Activated CD4-positive, alpha-beta T cell treated with anti-CD3 and anti-CD28 coated beads, Interleukin-2, amount 10 ng/mL, durations not matched to agents 24 days and 14 days (primary cell): ENCODE measurements at regions not wholly inside any gene's neighbourhood (a gene's known extent, or its start where the extent isn't known, plus 50 kb on each side); places are given as distances from the start of the nearest gene placed in this dataset.

ENCODE experiments used
- DNase-seq: peaks from one replicate; pipeline ENCODE4 v3.0.0; 2022
- H3K27ac Mint-ChIP-seq: one replicate; pipeline ENCODE4 v1.8.0; 2022; ENCODE audit warnings: mild to moderate bottlenecking, mixed read lengths
- H3K27me3 Mint-ChIP-seq: one replicate; pipeline ENCODE4 v1.8.0; 2022; ENCODE audit warnings: mixed read lengths
- H3K36me3 Mint-ChIP-seq: one replicate; pipeline ENCODE4 v1.8.0; 2022; ENCODE audit warnings: low read depth, mild to moderate bottlenecking, mixed read lengths
- H3K4me1 Mint-ChIP-seq: one replicate; pipeline ENCODE4 v1.8.0; 2021; ENCODE audit warnings: mixed read lengths
- H3K4me3 Mint-ChIP-seq: one replicate; pipeline ENCODE4 v1.8.0; 2022; ENCODE audit warnings: mild to moderate bottlenecking, moderate library complexity, mixed read lengths
- H3K9me3 Mint-ChIP-seq: one replicate; pipeline ENCODE4 v1.8.0; 2021; ENCODE audit warnings: mixed read lengths
- intact Hi-C: fragments of 100-400 bp; cut with micrococcal nuclease; formaldehyde crosslinking; loops from one replicate; pipeline ENCODE4 v1.15.1; 2023

DNA sequence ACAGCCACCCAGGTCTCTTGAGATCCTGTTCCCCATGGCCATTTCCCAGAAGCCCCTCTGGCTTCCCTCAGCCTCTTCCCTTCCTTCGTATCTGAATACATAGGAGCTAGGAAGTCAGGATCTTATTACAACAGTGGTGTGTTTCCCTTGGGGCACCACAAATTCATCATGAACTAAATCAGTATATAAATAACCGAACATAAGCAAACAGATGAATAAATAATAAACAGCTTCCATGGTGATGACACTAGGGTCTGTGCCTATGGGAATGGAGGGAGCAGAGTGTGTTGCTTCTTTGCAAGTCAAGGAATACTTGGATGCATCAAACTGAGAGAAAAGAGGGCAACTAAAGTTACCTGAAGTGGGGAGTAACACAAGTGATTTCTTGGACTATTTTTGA, 527.6 kb downstream of the LMO7 start:
- Mint-ChIP-seq H3K4me1 (no peaks in the 10 kb centered on the region), H3K4me3 (no peak overlapping the region), H3K27me3 (no peaks in the 10 kb centered on the region), H3K36me3 (no peaks in the 10 kb centered on the region), H3K9me3 (no peaks in the 10 kb centered on the region), H3K27ac (no peak overlapping the region)
- no peak for DNase-seq
- intact Hi-C loops = no loop called here

- H3K27me3 Mint-ChIP-seq = no peaks in the 10 kb centered on the region
- intact Hi-C loops = no loop called here
- no peaks in the 10 kb centered on the region for H3K36me3 Mint-ChIP-seq
- H3K4me3 Mint-ChIP-seq = no peak overlapping the region
- no peaks in the 10 kb centered on the region for H3K9me3 Mint-ChIP-seq
- H3K27ac Mint-ChIP-seq = no peak overlapping the region
- no peak for DNase-seq
- H3K4me1 Mint-ChIP-seq = no peaks in the 10 kb centered on the region
Measured at GRCh38 chr13:76160961-76161925, 525.1 kb downstream of the LMO7 start.

- Mint-ChIP-seq H3K36me3 (no peaks in the 10 kb centered on the region), H3K27me3 (no peaks in the 10 kb centered on the region), H3K4me3 (no peak overlapping the region), H3K9me3 (no peaks in the 10 kb centered on the region), H3K27ac (no peak overlapping the region), H3K4me1 (no peaks in the 10 kb centered on the region)
- DNase-seq = no peak
- intact Hi-C loops = no loop called here
Measured at GRCh38 chr13:76160506-76160905, 524.4 kb downstream of the LMO7 start.

GRCh38 chr13:76157926-76158325, 521.8 kb downstream of the LMO7 start:
- intact Hi-C loops = no loop called here
- Mint-ChIP-seq H3K9me3 (no peaks in the 10 kb centered on the region), H3K36me3 (no peaks in the 10 kb centered on the region), H3K4me3 (no peak overlapping the region), H3K4me1 (no peaks in the 10 kb centered on the region), H3K27me3 (no peaks in the 10 kb centered on the region), H3K27ac (no peak overlapping the region)
- no peak for DNase-seq

DNA sequence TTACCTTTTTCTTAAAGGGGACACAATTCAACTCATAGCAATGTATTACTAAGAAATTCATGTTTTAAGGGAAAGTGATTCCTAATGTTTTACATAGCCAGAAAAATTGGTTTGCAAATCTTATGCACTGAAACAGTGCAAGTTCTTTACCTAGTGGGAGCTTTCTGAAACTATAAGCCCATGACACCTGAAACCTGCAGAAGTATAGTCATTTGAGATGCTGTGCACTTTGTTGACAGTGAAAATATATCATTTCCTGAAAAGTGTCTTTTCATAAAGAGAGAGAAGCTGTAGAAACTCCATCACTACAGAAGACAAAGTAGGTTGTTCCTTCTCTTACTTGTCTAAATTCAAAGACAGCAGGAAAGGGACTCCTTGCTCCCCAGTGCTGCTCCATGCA, 517.1 kb downstream of the LMO7 start:
- no peaks in the 10 kb centered on the region for H3K27me3 Mint-ChIP-seq
- intact Hi-C loops = no loop called here
- no peak for DNase-seq
- no peak overlapping the region for H3K27ac Mint-ChIP-seq
- no peaks in the 10 kb centered on the region for H3K4me1 Mint-ChIP-seq
- no peaks in the 10 kb centered on the region for H3K36me3 Mint-ChIP-seq
- no peak overlapping the region for H3K4me3 Mint-ChIP-seq
- H3K9me3 Mint-ChIP-seq = no peaks in the 10 kb centered on the region

- Mint-ChIP-seq H3K4me3 (no peak overlapping the region), H3K27me3 (no peaks in the 10 kb centered on the region), H3K36me3 (no peaks in the 10 kb centered on the region), H3K9me3 (no peaks in the 10 kb centered on the region), H3K27ac (no peak overlapping the region), H3K4me1 (no peaks in the 10 kb centered on the region)
- intact Hi-C loops = no loop called here
- DNase-seq = no peak
Measured at GRCh38 chr13:76148926-76149325, 512.8 kb downstream of the LMO7 start.

- Mint-ChIP-seq H3K27me3 (no peaks in the 10 kb centered on the region), H3K27ac (no peak overlapping the region), H3K9me3 (no peaks in the 10 kb centered on the region), H3K4me3 (no peak overlapping the region), H3K4me1 (no peaks in the 10 kb centered on the region), H3K36me3 (no peaks in the 10 kb centered on the region)
- intact Hi-C loops = no loop called here
- DNase-seq = no peak
Measured at GRCh38 chr13:76148374-76148773, 512.2 kb downstream of the LMO7 start.

- Mint-ChIP-seq H3K9me3 (no peaks in the 10 kb centered on the region), H3K4me3 (no peak overlapping the region)
Measured at GRCh38 chr13:76132532-76132931, 496.4 kb downstream of the LMO7 start.

GRCh38 chr13:76131551-76131950, 495.4 kb downstream of the LMO7 start:
- intact Hi-C loops = no loop called here
- H3K36me3 Mint-ChIP-seq = no peaks in the 10 kb centered on the region
- no peaks in the 10 kb centered on the region for H3K4me1 Mint-ChIP-seq
- no peak overlapping the region for H3K27ac Mint-ChIP-seq
- no peaks in the 10 kb centered on the region for H3K27me3 Mint-ChIP-seq
- no peaks in the 10 kb centered on the region for H3K9me3 Mint-ChIP-seq
- no peak overlapping the region for H3K4me3 Mint-ChIP-seq
- DNase-seq = no peak

More at GRCh38 chr13:76132532-76132931, 496.4 kb downstream of the LMO7 start:
- no peak overlapping the region for H3K27ac Mint-ChIP-seq
- no peaks in the 10 kb centered on the region for H3K27me3 Mint-ChIP-seq
- no peaks in the 10 kb centered on the region for H3K4me1 Mint-ChIP-seq
- intact Hi-C loops = no loop called here
- no peak for DNase-seq
- H3K36me3 Mint-ChIP-seq = no peaks in the 10 kb centered on the region

DNA sequence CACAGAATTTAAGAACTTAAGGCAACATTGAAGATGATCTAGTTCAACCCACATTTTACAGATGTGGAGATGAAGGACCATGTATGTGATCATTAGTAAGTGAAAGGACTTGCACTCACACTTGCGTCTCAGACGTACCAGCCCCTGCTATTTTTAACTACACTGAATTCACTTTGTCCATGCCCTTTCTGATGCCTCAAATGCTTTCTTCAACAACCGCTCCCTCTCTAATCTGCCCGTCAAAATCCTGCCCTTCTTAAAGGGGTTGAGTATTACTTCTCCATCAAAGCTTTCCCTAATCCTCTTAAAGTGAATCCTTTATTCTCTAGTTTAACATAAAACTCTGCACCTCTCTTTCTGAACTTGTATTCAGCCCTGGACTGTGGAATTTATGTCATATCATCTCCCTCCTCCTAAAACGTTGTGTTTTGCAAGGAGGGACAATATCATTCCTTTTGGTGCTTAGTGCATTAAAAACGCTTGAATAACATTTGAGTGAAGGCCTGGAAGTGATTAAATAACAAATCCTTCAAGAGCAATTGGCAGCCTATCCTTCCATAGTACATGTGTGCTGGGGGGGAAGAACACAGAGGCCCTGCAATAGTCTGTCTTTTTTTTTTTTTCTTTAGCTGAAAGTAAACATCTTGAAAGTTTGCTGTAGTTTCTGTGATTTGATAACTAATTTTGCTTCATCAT, 493.3 kb downstream of the LMO7 start:
- H3K4me3 Mint-ChIP-seq = no peak overlapping the region
- H3K4me1 Mint-ChIP-seq = no peaks in the 10 kb centered on the region
- no peaks in the 10 kb centered on the region for H3K9me3 Mint-ChIP-seq
- H3K27ac Mint-ChIP-seq = no peak overlapping the region
- H3K36me3 Mint-ChIP-seq = no peaks in the 10 kb centered on the region
- no peaks in the 10 kb centered on the region for H3K27me3 Mint-ChIP-seq
- intact Hi-C loops = no loop called here
- no peak for DNase-seq

DNA sequence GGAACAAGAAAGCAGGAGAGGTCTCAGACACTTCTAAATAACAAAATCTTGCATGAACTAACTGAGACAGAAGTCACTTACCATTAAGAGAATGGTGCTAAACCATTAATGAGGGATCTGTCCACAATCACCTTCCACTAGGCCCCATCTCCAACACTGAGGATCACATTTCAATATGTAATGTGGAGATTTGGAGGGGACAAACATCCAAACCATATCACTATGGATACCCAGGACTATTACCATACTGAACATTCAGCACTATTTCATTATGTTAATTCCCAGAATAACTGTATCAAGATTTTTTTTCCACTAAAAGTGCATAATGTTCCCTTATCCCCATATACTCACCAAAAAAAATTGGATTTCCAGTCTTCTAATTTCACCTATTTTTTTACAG, 491.8 kb downstream of the LMO7 start:
- no peak overlapping the region for H3K27ac Mint-ChIP-seq
- H3K4me1 Mint-ChIP-seq = no peaks in the 10 kb centered on the region
- intact Hi-C loops = no loop called here
- peaks cover 9% of the 10 kb centered on the region for H3K9me3 Mint-ChIP-seq
- no peak for DNase-seq
- H3K36me3 Mint-ChIP-seq = no peaks in the 10 kb centered on the region
- H3K4me3 Mint-ChIP-seq = no peak overlapping the region
- no peaks in the 10 kb centered on the region for H3K27me3 Mint-ChIP-seq

DNA sequence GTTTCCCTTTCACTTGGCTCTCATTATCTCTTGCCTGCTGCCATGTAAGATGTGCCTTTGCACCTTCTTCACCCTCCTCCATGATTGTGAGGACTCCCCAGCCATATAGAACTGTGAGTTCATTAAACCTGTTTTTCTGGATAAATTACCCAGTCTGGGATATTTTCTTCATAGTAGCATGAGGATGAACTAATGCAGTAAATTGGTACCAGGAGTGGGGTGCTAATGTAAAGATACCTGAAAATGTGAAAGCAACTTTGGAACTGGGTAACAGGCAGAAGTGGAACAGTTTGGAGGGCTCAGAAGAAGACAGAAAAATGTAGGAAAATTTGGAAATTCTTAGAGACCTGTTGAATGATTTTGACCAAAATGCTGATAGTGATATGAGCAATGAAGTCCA, 487.4 kb downstream of the LMO7 start:
- intact Hi-C loops = no loop called here
- DNase-seq = no peak
- Mint-ChIP-seq H3K4me3 (no peak overlapping the region), H3K36me3 (no peaks in the 10 kb centered on the region), H3K27ac (no peak overlapping the region), H3K4me1 (no peaks in the 10 kb centered on the region), H3K9me3 (peaks cover 15% of the 10 kb centered on the region), H3K27me3 (no peaks in the 10 kb centered on the region)

DNA sequence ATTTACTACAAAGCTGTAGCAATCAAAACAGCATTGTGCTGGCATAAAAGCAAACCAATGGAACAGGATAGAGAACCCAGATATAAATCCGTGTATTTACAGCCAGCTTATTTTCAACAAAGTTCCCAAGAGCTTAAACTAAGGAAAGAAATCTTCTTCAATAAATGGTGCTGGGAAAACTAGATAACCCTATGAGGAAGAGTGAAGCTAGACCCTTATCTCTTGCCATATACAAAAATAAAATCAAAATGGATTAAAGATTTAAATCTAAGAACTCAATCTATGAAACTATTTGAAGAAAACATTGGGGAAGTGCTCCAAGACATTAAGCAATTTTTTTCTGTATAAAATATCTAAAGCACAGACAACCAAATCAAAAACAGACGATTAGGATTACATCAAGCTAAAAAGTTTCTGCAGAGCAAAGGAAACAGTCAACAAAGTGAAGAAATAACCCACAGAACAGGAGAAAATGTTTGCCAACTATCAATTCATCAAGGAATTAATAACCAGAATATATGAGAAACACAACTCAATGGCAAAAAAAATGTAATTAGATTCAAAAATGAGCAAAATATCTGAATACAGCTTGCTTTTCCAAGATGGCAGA, 480.7 kb downstream of the LMO7 start:
- H3K27me3 Mint-ChIP-seq = no peaks in the 10 kb centered on the region
- DNase-seq = no peak
- intact Hi-C loops = no loop called here
- H3K4me1 Mint-ChIP-seq = no peaks in the 10 kb centered on the region
- H3K36me3 Mint-ChIP-seq = no peaks in the 10 kb centered on the region
- no peak overlapping the region for H3K27ac Mint-ChIP-seq
- no peak overlapping the region for H3K4me3 Mint-ChIP-seq
- H3K9me3 Mint-ChIP-seq = no peaks in the 10 kb centered on the region

DNA sequence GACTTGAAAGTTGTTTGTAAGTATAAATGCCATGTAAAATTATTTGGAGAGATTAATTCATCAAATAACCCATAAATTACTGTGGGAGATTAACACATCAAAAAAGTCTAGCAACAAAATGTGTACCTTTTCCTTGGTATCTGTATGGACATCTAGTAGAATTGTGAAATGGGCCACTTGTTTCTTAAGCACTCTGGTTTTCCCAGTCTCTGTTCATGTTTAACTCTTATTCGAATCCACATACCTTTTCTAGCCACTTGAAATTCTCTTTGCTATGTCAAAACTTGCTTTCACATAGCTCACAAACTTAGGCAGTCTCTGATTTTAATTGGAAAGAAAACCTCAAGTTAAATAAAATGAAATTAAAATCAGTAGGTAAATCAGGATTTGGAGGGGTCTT, 470.6 kb downstream of the LMO7 start:
- Mint-ChIP-seq H3K4me1 (no peaks in the 10 kb centered on the region), H3K27me3 (no peaks in the 10 kb centered on the region), H3K4me3 (no peak overlapping the region), H3K36me3 (no peaks in the 10 kb centered on the region), H3K9me3 (peaks cover 5% of the 10 kb centered on the region), H3K27ac (no peak overlapping the region)
- intact Hi-C loops = no loop called here
- no peak for DNase-seq
